NCI-H2196 treated with DMSO at 0.1 percent for 48 hours (cell line): ENCODE measurements at regions not wholly inside any gene's neighbourhood (a gene's known extent, or its start where the extent isn't known, plus 50 kb on each side); places are given as distances from the start of the nearest gene placed in this dataset.
"Not testable (repeated sequence)": the region's sequence is repeated elsewhere in the genome, so short reads cannot be mapped to it uniquely, and the experiment has no call there.

Experiments used
- DNase-seq: peaks from one replicate; lab custom pipeline; 2025; ENCODE audit not compliant: unreplicated experiment; lab: John Stamatoyannopoulos, UW

GRCh38 chr3:74426571-74426970 is 187.9 kb downstream of the CNTN3 start:
- DNase-seq: no peak

DNA sequence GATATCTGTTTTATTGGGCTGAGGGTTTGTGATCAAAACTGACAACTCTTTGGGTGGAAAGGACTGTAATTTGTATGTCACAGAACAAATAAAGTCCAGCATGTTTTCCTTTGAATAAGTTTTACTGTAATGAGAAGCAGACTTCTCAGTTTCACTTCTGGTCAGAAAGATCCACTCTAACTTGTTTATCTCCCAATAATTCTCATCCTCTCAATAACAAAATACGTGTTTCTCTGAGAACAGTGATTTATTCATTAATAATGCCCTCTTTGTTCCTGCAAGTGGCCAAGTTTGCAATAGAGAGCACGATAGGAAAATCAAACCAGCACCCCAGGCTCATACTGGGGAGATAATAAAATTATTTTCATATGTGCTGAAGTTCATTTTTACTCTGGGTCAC is 190.6 kb downstream of the CNTN3 start:
- DNase-seq: no peak

GRCh38 chr3:74420538-74421124 is 193.8 kb downstream of the CNTN3 start:
- no peak for DNase-seq

- DNase-seq: no peak
Measured at GRCh38 chr3:74415731-74416130, 198.7 kb downstream of the CNTN3 start.

- DNase-seq: no peak
Measured at GRCh38 chr3:74413547-74414241, 200.8 kb downstream of the CNTN3 start.

- DNase-seq: no peak
Measured at GRCh38 chr3:74410276-74410941, 204.1 kb downstream of the CNTN3 start.

GRCh38 chr3:74409066-74409465 is 205.4 kb downstream of the CNTN3 start:
- no peak for DNase-seq

DNA sequence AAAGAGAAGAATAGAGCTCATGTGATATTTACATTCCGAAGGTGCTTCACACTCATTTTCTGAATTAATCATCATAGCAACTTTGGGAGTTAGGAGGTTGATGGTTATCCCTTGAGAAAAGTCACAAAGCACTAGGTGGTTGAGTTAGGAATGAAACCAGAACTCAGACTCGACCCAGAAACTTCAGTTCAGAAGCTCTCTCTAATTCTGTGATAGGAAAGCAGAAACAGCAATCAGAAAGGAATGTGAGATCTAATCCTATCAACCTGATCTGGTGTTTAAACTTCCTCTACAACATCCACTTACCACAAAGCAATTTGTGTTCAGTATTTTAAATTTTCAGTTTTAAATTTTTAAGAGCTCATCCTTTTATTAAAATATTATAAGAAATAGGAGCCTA is 211.2 kb downstream of the CNTN3 start:
- DNase-seq: no peak

DNA sequence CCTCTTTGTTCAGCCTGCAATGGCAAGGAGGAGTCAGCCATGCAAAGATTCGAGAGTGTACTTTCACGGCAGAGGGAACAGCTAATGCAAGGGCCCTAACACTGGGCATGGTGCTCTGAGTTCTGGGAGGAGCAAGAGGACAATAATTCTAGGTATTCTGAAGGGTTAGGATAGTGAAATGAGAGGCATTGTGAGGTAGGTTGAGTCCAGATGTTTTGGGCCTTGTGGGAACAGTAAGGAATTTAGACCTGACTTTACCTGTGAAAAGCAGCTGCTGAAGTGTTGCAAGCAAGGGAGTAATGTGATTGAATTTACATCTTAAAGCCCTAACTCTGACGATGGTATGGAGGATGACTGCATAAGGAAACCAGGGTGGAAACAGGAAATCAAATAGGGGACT is 211.6 kb downstream of the CNTN3 start:
- DNase-seq: no peak

- DNase-seq: no peak
Measured at GRCh38 chr3:74393426-74393825, 221.0 kb downstream of the CNTN3 start.

DNA sequence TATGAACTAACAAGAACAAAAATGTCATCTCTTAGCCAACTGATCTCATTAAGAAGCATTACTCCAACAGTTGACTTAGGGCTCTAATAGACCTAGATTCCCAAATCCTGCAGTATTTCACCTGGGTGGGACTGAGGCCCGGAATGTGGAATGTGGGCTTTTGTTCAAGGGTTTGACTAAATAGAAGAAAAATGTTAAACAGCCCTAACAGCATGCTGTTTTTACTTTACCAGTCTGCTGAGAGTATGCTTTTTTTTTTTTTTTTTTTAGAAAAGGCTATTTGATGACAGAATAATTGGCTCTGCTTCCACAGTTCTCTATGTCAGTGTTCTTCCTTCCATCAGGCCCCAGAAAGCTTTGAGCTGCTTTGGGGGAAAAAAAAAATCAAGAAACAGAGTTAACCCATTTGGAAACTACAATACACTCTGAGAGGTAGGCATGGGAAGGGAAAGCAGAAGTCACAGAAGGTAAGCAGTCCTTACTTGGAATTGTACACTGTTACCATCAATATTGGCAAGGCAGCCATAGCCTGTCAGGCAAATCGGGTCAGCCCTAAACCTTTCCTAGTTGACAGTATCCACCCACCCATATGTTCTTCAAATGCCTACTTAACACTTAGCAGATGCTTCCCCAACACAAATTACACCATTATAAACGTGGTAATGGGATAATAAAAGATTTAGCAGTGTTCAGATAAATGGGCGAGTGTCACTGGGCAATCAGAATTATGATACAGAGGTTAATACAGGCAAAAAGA is 224.2 kb downstream of the CNTN3 start:
- DNase-seq: no peak

GRCh38 chr3:74387111-74387735 is 227.2 kb downstream of the CNTN3 start:
- DNase-seq: no peak

DNA sequence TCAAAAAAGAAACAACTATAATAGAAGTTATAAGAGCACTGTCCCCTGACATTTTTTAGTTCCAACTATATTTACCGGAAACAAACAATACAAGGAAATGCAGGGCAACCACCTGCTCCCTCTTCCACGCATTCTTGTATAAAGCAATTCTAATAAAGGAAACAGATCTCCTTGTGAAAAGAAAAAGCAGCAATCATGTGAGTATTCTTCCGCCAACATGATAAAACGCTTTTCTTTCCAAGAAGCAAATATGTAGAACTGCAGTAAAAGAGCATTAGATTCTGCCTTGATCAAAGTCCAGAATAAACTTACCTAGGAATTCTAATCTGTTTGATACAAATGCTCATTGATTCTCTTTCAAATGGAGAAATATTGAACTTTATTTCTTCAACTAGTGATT is 230.3 kb downstream of the CNTN3 start:
- DNase-seq: no peak

DNA sequence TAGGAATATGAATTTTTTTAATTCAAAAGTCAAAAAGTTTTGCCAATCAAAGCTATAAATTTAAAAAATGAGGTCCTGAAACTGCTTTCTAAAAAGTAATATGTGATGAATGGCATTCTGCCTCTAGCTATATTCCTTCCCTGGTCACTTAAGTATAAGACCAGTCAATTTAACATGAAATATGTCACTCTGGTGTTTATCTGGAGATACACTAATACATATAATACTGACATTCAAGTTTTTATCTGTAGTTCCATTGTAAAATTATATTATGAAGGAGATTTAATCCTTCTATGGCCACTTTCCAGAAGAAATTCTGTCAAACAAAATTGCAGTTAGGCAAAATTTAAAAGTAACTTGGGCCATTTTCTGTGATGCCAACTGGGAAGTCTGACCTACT is 236.8 kb downstream of the CNTN3 start:
- no peak for DNase-seq

DNA sequence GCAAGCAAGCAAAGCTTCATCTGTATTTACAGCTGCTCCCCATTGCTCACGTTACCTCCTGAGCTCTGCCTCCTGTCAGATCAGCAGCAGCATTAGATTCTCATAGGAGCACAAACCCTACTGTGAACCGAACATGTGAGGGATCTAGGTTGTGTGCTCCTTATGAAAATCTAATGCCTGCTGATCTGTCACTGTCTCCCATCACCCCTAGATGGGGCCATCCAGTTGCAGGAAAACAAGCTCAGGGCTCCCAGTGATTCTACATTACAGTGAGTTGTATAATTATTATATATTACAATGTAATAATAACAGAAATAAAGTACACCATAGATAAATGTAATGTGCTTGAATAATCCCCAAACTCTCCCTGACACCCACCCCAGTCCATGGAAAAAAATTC is 238.1 kb downstream of the CNTN3 start:
- not testable (repeated sequence) for DNase-seq

- no peak for DNase-seq
Measured at GRCh38 chr3:74375653-74376052, 238.8 kb downstream of the CNTN3 start.

DNA sequence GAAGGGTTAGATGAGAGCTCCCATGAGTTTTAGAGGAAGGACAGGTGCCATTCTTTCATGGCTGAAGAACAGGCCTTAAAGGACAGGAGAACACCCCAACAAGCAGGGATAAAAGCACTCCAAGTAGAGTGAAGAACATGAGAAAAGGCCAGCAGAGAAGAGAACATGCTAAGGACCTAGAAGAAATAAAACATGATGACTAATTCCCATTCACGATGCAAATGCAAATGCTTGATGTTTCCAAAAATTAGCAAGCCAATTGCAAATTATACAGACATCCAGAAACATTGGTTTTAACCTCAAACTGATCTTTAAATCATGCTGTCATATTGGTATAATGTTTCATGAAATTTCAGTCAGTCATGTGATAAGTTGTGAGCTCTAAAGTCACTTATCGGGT is 241.7 kb downstream of the CNTN3 start:
- DNase-seq: no peak

DNA sequence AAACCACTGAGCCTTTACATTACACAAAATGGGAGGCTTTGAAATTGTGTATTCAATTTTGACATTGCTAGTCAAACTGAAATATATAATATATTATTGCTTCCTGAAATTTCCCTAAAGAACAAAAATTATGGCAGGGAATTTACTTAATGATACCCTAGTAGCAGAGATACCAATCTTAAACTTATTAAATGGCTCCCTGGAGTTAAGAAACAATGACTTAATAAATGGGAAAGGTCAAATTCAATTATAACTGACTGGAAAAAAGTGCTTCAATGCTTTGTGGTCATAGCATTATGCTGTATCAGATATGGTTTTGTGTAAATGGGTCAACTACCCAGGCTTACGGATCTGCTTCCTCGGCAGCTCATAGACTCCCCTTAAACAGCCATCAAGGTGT is 244.1 kb downstream of the CNTN3 start:
- DNase-seq: no peak

DNA sequence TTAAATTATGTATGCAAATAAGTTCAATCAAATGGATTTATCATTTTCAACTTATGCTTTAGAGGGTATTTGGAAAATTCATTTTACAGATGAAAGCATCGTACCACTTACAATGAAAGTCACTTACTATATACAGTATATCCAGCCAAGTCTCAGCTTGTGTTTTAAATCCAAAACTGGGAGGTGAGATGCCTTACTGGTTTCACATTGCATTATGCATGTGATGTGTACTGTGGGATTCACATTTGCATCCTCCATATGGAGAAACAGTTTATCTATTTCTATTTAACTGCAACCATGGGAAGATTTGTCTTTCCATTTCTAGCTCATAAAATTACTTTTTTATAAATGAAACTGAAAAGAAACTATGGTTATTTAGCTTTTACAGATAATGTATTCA is 248.1 kb downstream of the CNTN3 start:
- no peak for DNase-seq

DNA sequence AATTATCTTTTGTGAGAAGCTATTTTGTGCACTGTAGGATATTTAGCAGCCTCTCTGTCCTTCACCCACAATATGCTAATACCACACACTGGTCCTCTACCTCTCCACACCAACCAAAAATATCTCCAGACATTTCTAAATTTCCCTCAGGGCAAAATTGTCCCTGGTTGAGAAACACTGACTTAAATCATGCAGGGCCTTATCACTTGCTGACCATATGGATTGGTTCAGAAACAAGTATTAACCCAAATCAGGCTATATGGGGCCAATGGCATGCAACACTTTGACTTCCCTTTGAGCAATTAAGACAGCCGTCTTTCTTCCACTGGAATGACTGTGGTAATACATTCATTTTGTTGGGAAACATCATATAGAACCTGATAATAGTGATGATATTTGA is 251.1 kb downstream of the CNTN3 start:
- no peak for DNase-seq

DNA sequence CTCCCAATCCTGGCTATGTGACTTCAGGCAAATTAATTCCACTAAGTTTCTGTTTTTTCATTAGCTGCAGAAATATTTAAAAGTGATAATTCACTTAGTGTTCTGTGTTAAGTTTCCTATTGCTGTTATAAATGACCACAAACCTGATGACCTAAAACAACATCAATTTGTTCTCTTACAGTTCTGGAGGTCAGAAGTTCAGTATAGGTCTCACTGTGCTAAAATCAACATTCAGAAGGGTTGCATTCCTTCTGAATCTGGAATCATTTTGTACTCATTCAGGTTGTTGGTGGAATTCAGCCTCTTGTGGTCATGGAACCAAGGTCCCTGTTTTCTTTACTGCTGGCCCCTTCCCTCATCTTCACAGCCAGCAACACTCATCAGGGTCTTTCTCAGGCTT is 254.1 kb downstream of the CNTN3 start:
- DNase-seq: no peak
